Mesendoderm (in vitro differentiated cells): ENCODE measurements at regions not wholly inside any gene's neighbourhood (a gene's known extent, or its start where the extent isn't known, plus 50 kb on each side); places are given as distances from the start of the nearest gene placed in this dataset.
"Not testable (repeated sequence)": the region's sequence is repeated elsewhere in the genome, so short reads cannot be mapped to it uniquely, and the experiment has no call there.

Experiments
- DNase-seq: peaks from one replicate; pipeline ENCODE4 v3.0.0; 2013
- H2AK5ac ChIP-seq: 2 replicates; pipeline ENCODE4 v1.6.1; 2013; ENCODE audit warnings: low read length, inconsistent platforms
- H2BK120ac ChIP-seq: 2 replicates; pipeline ENCODE4 v1.6.1; 2013; ENCODE audit warnings: low read depth, mild to moderate bottlenecking, low read length, moderate library complexity, mixed read lengths
- H2BK15ac ChIP-seq: replicated peaks from 2 replicates; pipeline ENCODE4 v1.6.1; 2013; ENCODE audit warnings: low read depth, mild to moderate bottlenecking, moderate library complexity
- H2BK5ac ChIP-seq: 2 replicates; pipeline ENCODE4 v1.6.1; 2013; ENCODE audit warnings: low read length, inconsistent platforms
- H3K18ac ChIP-seq: 2 replicates; pipeline ENCODE4 v1.6.1; 2013; ENCODE audit warnings: mild to moderate bottlenecking, low read length, mixed read lengths
- H3K23ac ChIP-seq: one replicate; pipeline ENCODE4 v1.6.1; 2013; ENCODE audit warnings: low read length
- H3K27ac ChIP-seq: 2 replicates; pipeline ENCODE4 v1.5.1; 2013; ENCODE audit warnings: low read depth, mild to moderate bottlenecking, inconsistent platforms, low read length, moderate library complexity
- H3K27me3 ChIP-seq: 2 replicates; pipeline ENCODE4 v1.6.1; 2013; ENCODE audit warnings: low read length, control low read depth, mild to moderate bottlenecking, inconsistent platforms; ENCODE audit not compliant: insufficient read depth, poor library complexity
- H3K36me3 ChIP-seq: 2 replicates; pipeline ENCODE4 v1.6.1; 2013; ENCODE audit warnings: low read length, inconsistent platforms; ENCODE audit not compliant: control insufficient read depth, insufficient read depth
- H3K4ac ChIP-seq: one replicate; pipeline ENCODE4 v1.6.1; 2013; ENCODE audit warnings: low read depth, mild to moderate bottlenecking, low read length, moderate library complexity
- H3K4me1 ChIP-seq: 2 replicates; pipeline ENCODE4 v1.6.1; 2013; ENCODE audit warnings: low read depth, low read length, inconsistent platforms; ENCODE audit not compliant: control insufficient read depth
- H3K4me2 ChIP-seq: 2 replicates; pipeline ENCODE4 v1.6.1; 2013; ENCODE audit warnings: low read length
- H3K4me3 ChIP-seq: 2 replicates; pipeline ENCODE4 v1.5.1; 2013; ENCODE audit warnings: mild to moderate bottlenecking, low read length
- H3K56ac ChIP-seq: one replicate; pipeline ENCODE4 v1.6.1; 2013; ENCODE audit warnings: low read length
- H3K79me1 ChIP-seq: 2 replicates; pipeline ENCODE4 v1.6.1; 2013; ENCODE audit warnings: low read length, inconsistent platforms
- H3K79me2 ChIP-seq: 2 replicates; pipeline ENCODE4 v1.6.1; 2013; ENCODE audit warnings: mild to moderate bottlenecking, low read length; ENCODE audit not compliant: control insufficient read depth, insufficient read depth
- H3K9ac ChIP-seq: 2 replicates; pipeline ENCODE4 v1.6.1; 2013; ENCODE audit warnings: low read length, inconsistent platforms
- H4K5ac ChIP-seq: one replicate; pipeline ENCODE4 v1.6.1; 2013; ENCODE audit warnings: low read length
- H4K8ac ChIP-seq: one replicate; pipeline ENCODE4 v1.6.1; 2013; ENCODE audit warnings: low read depth, mild to moderate bottlenecking, control low read depth, low read length, moderate library complexity
- WGBS: extraction: QIAGEN DNeasy Blood & Tissue Kit; methylation state at CpG from one replicate; pipeline ENCODE4 v1.1.7; 2013; ENCODE audit warnings: low lambda C conversion rate, missing lambda C conversion rate; ENCODE audit not compliant: insufficient coverage; ENCODE audit errors: extremely low coverage; 5-methylcytosine and 5-hydroxymethylcytosine counted together

- Histone ChIP-seq H3K9ac (no peak overlapping the region), H4K8ac (no peak overlapping the region), H3K4me2 (no peak overlapping the region), H3K79me2 (no peaks in the 10 kb centered on the region), H2BK15ac (no peak overlapping the region), H3K4me3 (no peak overlapping the region), H3K18ac (no peak overlapping the region), H2BK5ac (no peak overlapping the region), H3K27me3 (no peaks in the 10 kb centered on the region), H4K5ac (no peak overlapping the region), H3K36me3 (no peaks in the 10 kb centered on the region), H2AK5ac (no peak overlapping the region), H2BK120ac (no peak overlapping the region), H3K27ac (no peak overlapping the region), H3K23ac (no peak overlapping the region), H3K79me1 (no peaks in the 10 kb centered on the region), H3K4me1 (no peaks in the 10 kb centered on the region), H3K56ac (no peak overlapping the region), H3K4ac (no peak overlapping the region)
- WGBS = no CpG with 5 or more reads among the region's 13 CpGs
- no peak for DNase-seq
Measured at GRCh38 chr11:24161587-24161986, 335.3 kb upstream of the LUZP2 start.

GRCh38 chr11:24163146-24163545 is 333.7 kb upstream of the LUZP2 start:
- H3K18ac ChIP-seq = no peak overlapping the region
- no CpG with 5 or more reads among the region's 3 CpGs for WGBS

GRCh38 chr11:24163841-24164240 is 333.0 kb upstream of the LUZP2 start:
- Histone ChIP-seq H4K5ac (no peak overlapping the region), H3K9ac (no peak overlapping the region), H3K36me3 (no peaks in the 10 kb centered on the region), H2BK5ac (no peak overlapping the region), H2BK15ac (no peak overlapping the region), H3K23ac (no peak overlapping the region), H3K79me2 (no peaks in the 10 kb centered on the region), H3K79me1 (no peaks in the 10 kb centered on the region), H3K4me2 (no peak overlapping the region), H3K27ac (no peak overlapping the region), H4K8ac (no peak overlapping the region), H3K27me3 (no peaks in the 10 kb centered on the region), H3K56ac (no peak overlapping the region), H3K4ac (no peak overlapping the region), H3K18ac (no peak overlapping the region), H2AK5ac (no peak overlapping the region), H3K4me1 (no peaks in the 10 kb centered on the region), H3K4me3 (no peak overlapping the region), H2BK120ac (no peak overlapping the region)
- DNase-seq = no peak

More at GRCh38 chr11:24163146-24163545, 333.7 kb upstream of the LUZP2 start:
- Histone ChIP-seq H2BK15ac (no peak overlapping the region), H3K4ac (no peak overlapping the region), H3K56ac (no peak overlapping the region), H3K4me3 (no peak overlapping the region), H3K27ac (no peak overlapping the region), H4K5ac (no peak overlapping the region), H3K79me2 (no peaks in the 10 kb centered on the region), H3K9ac (no peak overlapping the region), H3K4me2 (no peak overlapping the region), H2BK120ac (no peak overlapping the region), H3K23ac (no peak overlapping the region), H3K4me1 (no peaks in the 10 kb centered on the region), H3K79me1 (no peaks in the 10 kb centered on the region), H3K36me3 (no peaks in the 10 kb centered on the region), H2AK5ac (no peak overlapping the region), H2BK5ac (no peak overlapping the region), H4K8ac (no peak overlapping the region), H3K27me3 (no peaks in the 10 kb centered on the region)
- no peak for DNase-seq

- Histone ChIP-seq H4K5ac (no peak overlapping the region), H3K4me2 (no peak overlapping the region), H2BK5ac (no peak overlapping the region), H3K18ac (no peak overlapping the region), H4K8ac (no peak overlapping the region), H2BK15ac (no peak overlapping the region), H3K4me1 (no peaks in the 10 kb centered on the region), H3K4ac (no peak overlapping the region), H2BK120ac (no peak overlapping the region), H3K56ac (no peak overlapping the region), H3K9ac (no peak overlapping the region), H3K36me3 (no peaks in the 10 kb centered on the region), H2AK5ac (no peak overlapping the region), H3K23ac (no peak overlapping the region), H3K27me3 (no peaks in the 10 kb centered on the region), H3K79me1 (no peaks in the 10 kb centered on the region), H3K4me3 (no peak overlapping the region), H3K27ac (no peak overlapping the region), H3K79me2 (no peaks in the 10 kb centered on the region)
- no peak for DNase-seq
- WGBS = no CpG with 5 or more reads among the region's 1 CpG
Measured at GRCh38 chr11:24171869-24172268, 325.0 kb upstream of the LUZP2 start.

GRCh38 chr11:24181395-24182047 is 315.3 kb upstream of the LUZP2 start:
- no peak overlapping the region for H3K9ac ChIP-seq
- no peak overlapping the region for H3K4me3 ChIP-seq
- no peak overlapping the region for H3K56ac ChIP-seq
- H3K23ac ChIP-seq = no peak overlapping the region
- H2BK120ac ChIP-seq = no peak overlapping the region
- H3K27ac ChIP-seq = no peak overlapping the region
- H3K27me3 ChIP-seq = no peaks in the 10 kb centered on the region
- H2AK5ac ChIP-seq = no peak overlapping the region
- no peaks in the 10 kb centered on the region for H3K79me1 ChIP-seq
- no peaks in the 10 kb centered on the region for H3K36me3 ChIP-seq
- no peak overlapping the region for H3K4me2 ChIP-seq
- no peak overlapping the region for H2BK5ac ChIP-seq
- no peak overlapping the region for H3K4ac ChIP-seq
- no peak for DNase-seq
- H2BK15ac ChIP-seq = no peak overlapping the region
- no peak overlapping the region for H4K5ac ChIP-seq
- no CpG with 5 or more reads among the region's 6 CpGs for WGBS
- no peaks in the 10 kb centered on the region for H3K79me2 ChIP-seq
- H3K18ac ChIP-seq = no peak overlapping the region
- H4K8ac ChIP-seq = no peak overlapping the region
- H3K4me1 ChIP-seq = no peaks in the 10 kb centered on the region

- not testable (repeated sequence) for H2BK5ac ChIP-seq, H3K4me1 ChIP-seq, H3K36me3 ChIP-seq, H3K56ac ChIP-seq, H2BK120ac ChIP-seq, H3K4ac ChIP-seq, H3K9ac ChIP-seq, H3K27me3 ChIP-seq, H3K27ac ChIP-seq, H3K23ac ChIP-seq, H2BK15ac ChIP-seq, H4K8ac ChIP-seq, DNase-seq, H3K4me3 ChIP-seq, H3K79me2 ChIP-seq, H3K4me2 ChIP-seq, H4K5ac ChIP-seq, H3K18ac ChIP-seq, H3K79me1 ChIP-seq, H2AK5ac ChIP-seq
- no CpG with 5 or more reads among the region's 2 CpGs for WGBS
Measured at GRCh38 chr11:24185535-24185934, 311.3 kb upstream of the LUZP2 start.
